AG04450 (cell line): ENCODE measurements at regions not wholly inside any gene's neighbourhood (a gene's known extent, or its start where the extent isn't known, plus 50 kb on each side); places are given as distances from the start of the nearest gene placed in this dataset.

Experiments
- CTCF ChIA-PET: fragments of 300-600, 350-600 bp; formaldehyde crosslinking; extraction: SDS; loops from one replicate; lab custom pipeline; 2022; ENCODE audit warnings: antibody characterized with exemption, inconsistent platforms; lab: Charles Lee
- POLR2A ChIA-PET: fragments of 350-600 bp; formaldehyde crosslinking; extraction: SDS; loops from one replicate; lab custom pipeline; 2021; ENCODE audit warnings: antibody characterized with exemption, inconsistent platforms; lab: Yijun Ruan, JAX
- DNase-seq: peaks from one replicate; pipeline ENCODE4 v3.0.0-alpha.2; 2011; ENCODE audit warnings: low read depth, low spot score
- H3K27ac ChIP-seq: one replicate; pipeline ENCODE4 v1.5.1; 2012; ENCODE audit warnings: low read depth, low read length, control low read depth
- H3K27me3 ChIP-seq: one replicate; pipeline ENCODE4 v1.6.0; 2012; ENCODE audit warnings: low read length; ENCODE audit not compliant: control insufficient read depth, insufficient read depth
- H3K4me3 ChIP-seq: 2 replicates; pipeline ENCODE4 v1.5.1; 2011; ENCODE audit warnings: mild to moderate bottlenecking, low read depth, low read length, control low read depth
- H3K9me3 ChIP-seq: 2 replicates; pipeline ENCODE4 v1.5.1; 2012; ENCODE audit warnings: low read length; ENCODE audit not compliant: control insufficient read depth, insufficient read depth
- TF ChIP-seq, protein P1 (sequence below): IDR thresholded peaks from 2 replicates; pipeline ENCODE4 v1.5.1; 2011; ENCODE audit warnings: low read depth, low read length, control low read depth, inconsistent platforms

DNA sequence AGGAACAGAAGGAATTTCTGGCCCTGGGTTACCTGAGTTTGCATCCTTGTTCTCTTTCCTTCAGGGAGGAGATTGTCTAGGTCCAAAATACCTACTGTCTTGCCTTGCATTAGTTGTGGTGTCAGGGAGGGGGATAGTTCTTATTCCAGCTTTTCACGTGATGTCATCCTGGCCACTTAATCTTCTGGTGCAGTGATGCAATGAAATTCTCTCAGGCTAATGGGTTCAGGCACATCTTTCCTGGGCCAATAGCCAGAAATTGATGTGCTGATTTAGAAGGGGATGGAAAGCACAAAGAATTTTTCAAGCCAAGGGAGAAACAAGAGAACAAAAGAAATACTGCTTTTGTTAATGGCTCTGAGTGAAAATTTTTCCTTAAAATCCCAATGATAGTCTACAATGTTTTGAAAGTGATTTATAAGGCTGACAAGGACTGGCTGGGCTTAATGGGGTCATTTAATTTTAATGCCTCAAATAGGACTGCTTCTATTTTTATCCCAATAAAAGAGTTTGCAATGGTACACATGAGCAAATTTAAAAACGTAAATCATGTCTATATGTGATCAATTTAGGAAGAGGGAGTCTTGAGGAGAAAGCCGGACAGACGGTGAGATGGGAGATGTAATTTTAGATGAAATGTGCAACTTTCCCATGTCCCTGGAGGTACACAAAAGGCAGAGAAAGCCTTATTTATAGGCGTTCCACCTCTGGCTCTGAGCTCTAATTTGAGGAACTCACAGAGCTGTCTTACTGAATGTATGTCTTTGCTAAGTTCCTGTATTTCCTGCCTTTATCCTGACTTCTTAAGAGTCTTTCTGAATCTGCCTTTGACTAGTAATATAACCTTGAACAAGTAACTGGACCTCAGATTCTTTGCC, 89.3 kb upstream of the SV2C start:
- POLR2A ChIA-PET, result no interaction called here
- Histone ChIP-seq H3K9me3 (no peaks in the 10 kb centered on the region), H3K27me3 (no peaks in the 10 kb centered on the region), H3K27ac (no peak overlapping the region), H3K4me3 (no peak overlapping the region)
- CTCF ChIA-PET, result no interaction called here
- TF ChIP-seq, protein P1, sequence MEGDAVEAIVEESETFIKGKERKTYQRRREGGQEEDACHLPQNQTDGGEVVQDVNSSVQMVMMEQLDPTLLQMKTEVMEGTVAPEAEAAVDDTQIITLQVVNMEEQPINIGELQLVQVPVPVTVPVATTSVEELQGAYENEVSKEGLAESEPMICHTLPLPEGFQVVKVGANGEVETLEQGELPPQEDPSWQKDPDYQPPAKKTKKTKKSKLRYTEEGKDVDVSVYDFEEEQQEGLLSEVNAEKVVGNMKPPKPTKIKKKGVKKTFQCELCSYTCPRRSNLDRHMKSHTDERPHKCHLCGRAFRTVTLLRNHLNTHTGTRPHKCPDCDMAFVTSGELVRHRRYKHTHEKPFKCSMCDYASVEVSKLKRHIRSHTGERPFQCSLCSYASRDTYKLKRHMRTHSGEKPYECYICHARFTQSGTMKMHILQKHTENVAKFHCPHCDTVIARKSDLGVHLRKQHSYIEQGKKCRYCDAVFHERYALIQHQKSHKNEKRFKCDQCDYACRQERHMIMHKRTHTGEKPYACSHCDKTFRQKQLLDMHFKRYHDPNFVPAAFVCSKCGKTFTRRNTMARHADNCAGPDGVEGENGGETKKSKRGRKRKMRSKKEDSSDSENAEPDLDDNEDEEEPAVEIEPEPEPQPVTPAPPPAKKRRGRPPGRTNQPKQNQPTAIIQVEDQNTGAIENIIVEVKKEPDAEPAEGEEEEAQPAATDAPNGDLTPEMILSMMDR, result no peak
- no peak for DNase-seq

DNA sequence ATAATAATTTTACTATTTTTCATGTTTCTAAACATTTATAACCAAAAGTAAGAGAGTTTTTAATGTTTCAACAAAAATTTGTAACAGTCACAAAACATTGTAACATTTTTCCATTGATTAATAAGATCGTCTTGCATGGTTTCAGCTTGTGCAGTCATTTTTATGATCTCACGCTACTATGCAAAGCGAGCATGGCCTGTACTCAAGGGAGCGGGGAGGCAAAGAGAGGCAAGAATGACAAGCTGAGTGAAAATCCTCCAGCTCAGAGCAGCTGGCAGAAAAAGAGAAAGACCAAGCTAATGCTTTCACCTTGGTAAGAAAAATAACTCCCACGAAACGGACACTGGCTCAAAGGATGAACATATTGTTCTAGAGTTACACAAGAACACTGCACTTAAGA, 90.0 kb upstream of the SV2C start:
- H3K27me3 ChIP-seq, result no peaks in the 10 kb centered on the region
- H3K9me3 ChIP-seq, result no peaks in the 10 kb centered on the region
- ChIA-PET POLR2A (no interaction called here), CTCF (no interaction called here)
- H3K4me3 ChIP-seq, result no peak overlapping the region
- no peak for DNase-seq
- TF ChIP-seq, protein P1, result no peak
- no peak overlapping the region for H3K27ac ChIP-seq

DNA sequence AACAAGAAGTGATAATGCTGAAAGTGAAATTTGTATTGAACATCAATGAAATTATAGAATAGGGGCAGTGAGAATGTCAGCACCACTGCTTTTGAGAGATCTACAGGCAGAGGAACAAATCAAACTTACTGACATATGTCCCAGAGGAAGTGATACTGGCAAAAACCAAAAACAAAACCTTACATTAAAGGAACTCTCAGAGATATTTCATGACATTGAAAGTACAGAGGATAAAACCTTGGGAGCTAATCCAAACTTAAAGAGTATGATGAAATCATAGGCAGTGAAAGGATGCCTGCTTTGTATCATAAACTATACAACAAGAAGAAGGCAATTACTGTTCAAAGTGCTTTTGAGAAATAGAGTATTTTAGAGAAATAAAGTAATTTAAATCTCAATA, 90.4 kb upstream of the SV2C start:
- Histone ChIP-seq H3K4me3 (no peak overlapping the region), H3K27ac (no peak overlapping the region), H3K9me3 (no peaks in the 10 kb centered on the region), H3K27me3 (no peaks in the 10 kb centered on the region)
- TF ChIP-seq, protein P1, result no peak
- ChIA-PET POLR2A (no interaction called here), CTCF (no interaction called here)
- DNase-seq, result no peak

DNA sequence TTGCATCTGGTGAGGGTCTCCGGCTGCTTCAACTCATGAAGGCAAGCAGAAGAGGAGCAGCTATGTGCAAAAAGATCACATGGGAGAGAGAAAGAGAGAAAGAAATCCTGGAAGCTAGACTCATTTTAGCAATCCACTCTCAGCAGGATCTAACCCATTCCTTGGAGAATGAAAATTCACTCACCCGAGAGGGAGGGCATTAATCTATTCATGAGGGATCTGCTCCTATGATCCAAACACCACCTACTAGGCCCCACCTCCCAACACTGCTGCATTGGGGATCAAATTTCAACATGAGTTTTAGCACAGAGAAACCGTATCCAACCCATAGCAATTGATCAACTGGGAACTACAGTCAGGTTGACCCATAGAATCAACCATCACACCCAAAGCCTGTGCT, 98.1 kb upstream of the SV2C start:
- CTCF ChIA-PET, result no interaction called here
- POLR2A ChIA-PET, result no interaction called here
- H3K27me3 ChIP-seq, result no peaks in the 10 kb centered on the region
- no peak overlapping the region for H3K4me3 ChIP-seq
- TF ChIP-seq, protein P1, result no peak
- H3K9me3 ChIP-seq, result no peaks in the 10 kb centered on the region
- DNase-seq, result no peak
- no peak overlapping the region for H3K27ac ChIP-seq

DNA sequence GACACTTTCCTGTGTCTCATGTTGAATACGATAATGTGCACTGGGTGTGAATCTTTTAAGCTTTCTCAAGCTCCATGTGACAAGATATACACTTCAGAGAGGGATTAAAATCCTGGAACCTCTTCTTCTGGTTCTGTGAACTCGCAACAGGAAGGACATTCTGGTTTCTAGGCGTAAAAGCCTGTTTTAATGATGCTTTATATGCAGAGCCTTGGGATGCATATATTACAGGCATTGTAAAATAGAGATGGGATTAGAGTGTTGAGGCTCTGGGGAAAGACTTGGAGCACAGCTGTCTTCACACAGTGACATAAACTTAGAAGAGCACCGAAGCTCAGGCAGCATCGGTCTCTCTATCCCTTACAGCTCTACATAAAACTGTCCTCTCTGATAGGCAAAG, 107.7 kb upstream of the SV2C start:
- CTCF ChIA-PET, result no interaction called here
- Histone ChIP-seq H3K27ac (no peak overlapping the region), H3K9me3 (no peaks in the 10 kb centered on the region), H3K4me3 (no peak overlapping the region), H3K27me3 (no peaks in the 10 kb centered on the region)
- no peak for DNase-seq
- POLR2A ChIA-PET, result no interaction called here
- TF ChIP-seq, protein P1, result no peak
